Mammary epithelial cell (primary cell): ENCODE measurements at regions not wholly inside any gene's neighbourhood (a gene's known extent, or its start where the extent isn't known, plus 50 kb on each side); places are given as distances from the start of the nearest gene placed in this dataset.

Source experiments
- EZH2 ChIP-seq: IDR thresholded peaks from 2 replicates; pipeline ENCODE4 v1.6.1; 2012; ENCODE audit warnings: low read length, inconsistent platforms, borderline replicate concordance
- TF ChIP-seq, protein P1 (sequence below), 2 donors: IDR thresholded peaks in 1 of 2; conservative IDR thresholded peaks in 1 of 2; 2 replicates each; pipeline ENCODE4 v1.5.1; 2011 to 2012; ENCODE audit warnings: inconsistent platforms in 2 of 2, low read length in 2 of 2, mild to moderate bottlenecking in 2 of 2, control low read depth in 1 of 2, low read depth in 1 of 2; ENCODE audit not compliant: insufficient read depth in 1 of 2; ENCODE audit errors: extremely low read depth in 1 of 2

DNA sequence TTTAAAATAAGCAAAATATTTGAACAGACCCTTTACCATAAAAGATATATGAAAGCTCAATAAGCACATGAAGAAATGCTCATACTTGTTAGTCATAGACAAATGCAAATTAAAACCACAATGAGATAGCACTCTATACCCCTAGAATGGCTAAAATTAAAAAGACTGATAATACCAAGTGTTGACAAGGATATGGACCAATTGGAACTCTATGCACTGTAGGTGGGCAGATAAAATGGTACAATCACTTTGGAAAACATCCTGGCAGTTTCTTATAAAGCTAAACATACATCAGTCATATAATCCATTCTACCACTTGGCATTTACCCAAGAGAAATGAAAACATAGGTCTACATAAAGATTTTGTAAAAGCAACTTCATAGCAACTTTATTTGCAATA, 293.0 kb upstream of the TLE3 start:
- TF ChIP-seq, protein P1, sequence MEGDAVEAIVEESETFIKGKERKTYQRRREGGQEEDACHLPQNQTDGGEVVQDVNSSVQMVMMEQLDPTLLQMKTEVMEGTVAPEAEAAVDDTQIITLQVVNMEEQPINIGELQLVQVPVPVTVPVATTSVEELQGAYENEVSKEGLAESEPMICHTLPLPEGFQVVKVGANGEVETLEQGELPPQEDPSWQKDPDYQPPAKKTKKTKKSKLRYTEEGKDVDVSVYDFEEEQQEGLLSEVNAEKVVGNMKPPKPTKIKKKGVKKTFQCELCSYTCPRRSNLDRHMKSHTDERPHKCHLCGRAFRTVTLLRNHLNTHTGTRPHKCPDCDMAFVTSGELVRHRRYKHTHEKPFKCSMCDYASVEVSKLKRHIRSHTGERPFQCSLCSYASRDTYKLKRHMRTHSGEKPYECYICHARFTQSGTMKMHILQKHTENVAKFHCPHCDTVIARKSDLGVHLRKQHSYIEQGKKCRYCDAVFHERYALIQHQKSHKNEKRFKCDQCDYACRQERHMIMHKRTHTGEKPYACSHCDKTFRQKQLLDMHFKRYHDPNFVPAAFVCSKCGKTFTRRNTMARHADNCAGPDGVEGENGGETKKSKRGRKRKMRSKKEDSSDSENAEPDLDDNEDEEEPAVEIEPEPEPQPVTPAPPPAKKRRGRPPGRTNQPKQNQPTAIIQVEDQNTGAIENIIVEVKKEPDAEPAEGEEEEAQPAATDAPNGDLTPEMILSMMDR (conservative IDR thresholded peaks at IDR 0.05 in 1 of 2, IDR thresholded peaks at IDR 0.05 in 1 of 2; ENCODE audit: extremely low read depth in 1 of 2, insufficient read depth in 1 of 2, low read depth in 1 of 2, low read length in 2 of 2) = no peak
- TF ChIP-seq EZH2 = no peak
